RCC 7860 (cell line): ENCODE measurements at regions not wholly inside any gene's neighbourhood (a gene's known extent, or its start where the extent isn't known, plus 50 kb on each side); places are given as distances from the start of the nearest gene placed in this dataset.

Source experiments
- DNase-seq: peaks from one replicate; pipeline ENCODE4 v3.0.0-alpha.2; 2015; ENCODE audit warnings: low spot score
- FAIRE-seq: peaks from 2 replicates; lab custom pipeline; 2012; peaks lifted over from hg19 to GRCh38; lab: Jason Lieb, UNC

DNA sequence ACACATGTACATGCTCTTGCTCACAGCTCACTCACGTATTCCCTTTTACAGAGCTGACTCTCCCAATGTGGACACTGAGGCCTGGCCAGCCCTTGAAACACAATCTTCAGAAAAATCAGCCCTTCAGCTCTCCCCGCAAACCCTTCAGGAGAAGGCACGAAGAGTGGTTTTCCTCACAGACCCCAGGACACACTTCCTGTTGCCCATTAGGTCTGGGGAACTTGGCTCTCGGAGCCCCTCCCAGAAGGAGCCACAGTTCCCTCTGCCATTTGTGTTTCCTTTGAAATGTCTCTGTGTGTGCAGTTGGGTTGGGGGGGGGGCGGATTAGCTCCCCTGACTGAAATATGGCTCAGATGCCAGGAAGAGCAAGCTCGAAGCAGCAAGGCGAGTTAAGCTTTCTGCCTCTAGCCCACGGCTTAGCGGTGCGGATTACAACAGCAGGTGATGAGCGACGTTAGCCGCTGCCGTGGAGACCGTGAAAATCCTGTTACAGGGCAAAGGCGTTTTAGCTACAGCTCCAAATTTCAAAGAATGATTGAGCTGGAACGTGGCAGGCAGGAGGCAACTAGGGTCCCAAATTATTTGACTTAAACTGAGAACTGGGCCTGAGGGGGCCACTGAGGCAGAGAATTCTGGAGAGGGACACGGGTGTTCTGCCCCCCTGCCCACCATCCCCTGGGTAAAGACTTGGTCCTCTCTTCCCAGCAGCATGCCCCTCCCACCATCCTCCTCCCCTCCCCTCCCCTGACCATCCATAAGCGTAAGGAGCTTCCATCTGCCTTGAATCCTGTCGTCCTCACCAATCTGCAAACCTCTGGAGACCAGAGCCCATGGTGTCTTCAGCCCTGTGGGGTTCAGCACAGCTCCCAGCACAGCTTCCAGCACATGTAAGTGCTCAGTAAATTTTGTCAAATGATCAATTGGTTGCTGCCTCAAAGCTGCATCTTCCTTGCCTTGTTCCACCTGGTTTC is 598.6 kb downstream of the BUD13 start:
- no peak for FAIRE-seq
- DNase-seq, result no peak

DNA sequence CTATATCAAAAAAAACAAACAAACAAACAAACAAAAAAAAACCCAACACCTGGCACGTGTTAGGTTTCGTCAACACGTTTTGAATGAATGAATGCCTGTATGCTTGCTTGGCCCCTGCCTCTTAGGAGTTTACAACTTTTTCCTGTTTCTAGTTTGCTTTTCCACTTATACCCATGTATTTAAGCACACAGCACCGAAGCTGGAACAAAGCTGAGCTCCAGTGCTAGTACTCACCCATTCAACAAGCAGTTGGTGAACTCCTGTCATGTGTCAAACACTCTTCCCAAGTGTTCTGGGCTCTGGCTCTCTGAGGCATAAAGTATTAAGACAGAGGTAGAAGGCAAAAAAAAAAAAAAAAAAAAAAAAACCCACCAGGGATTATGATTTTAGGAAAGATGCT is 599.3 kb downstream of the BUD13 start:
- DNase-seq (no peak), FAIRE-seq (no peak)

DNA sequence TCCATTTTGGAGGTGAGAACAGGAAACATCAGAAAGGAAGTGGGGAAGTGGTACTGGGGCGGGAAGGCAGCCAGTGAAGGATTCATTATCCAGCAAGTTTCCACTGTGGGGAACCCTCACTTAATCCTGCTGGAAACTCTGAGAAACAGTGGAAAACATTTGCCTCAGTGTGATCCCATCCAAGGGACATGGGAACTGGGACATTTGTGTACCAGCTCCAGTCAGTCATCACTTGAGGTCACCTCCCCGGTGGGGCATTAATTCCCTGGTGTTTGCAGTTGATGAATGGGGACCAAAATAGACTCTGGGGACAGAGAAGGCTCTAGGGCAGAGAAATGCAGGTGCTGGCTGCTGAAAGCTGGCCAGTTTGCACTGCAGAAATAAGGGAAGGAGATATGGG is 599.9 kb downstream of the BUD13 start:
- DNase-seq (no peak), FAIRE-seq (no peak)

DNA sequence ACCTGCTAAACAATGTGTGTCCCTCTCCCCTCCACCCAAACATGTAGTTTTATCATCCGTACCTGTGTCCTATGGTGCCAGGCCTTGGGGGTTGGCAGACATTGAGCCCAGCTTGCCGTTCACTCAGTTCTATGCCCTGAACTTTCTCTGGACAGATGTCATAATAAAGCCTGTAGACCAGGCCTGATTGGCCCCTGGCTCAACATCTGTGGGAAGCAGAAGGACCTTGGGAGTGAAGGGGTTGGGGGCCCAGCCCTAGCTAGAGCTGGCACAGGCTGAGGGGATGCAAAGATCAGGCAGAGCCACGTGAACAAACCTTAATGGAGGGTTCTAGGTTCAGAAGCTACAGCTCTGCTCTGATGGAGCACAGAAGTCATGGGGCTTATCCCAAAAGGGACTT is 600.6 kb downstream of the BUD13 start:
- no peak for DNase-seq
- no peak for FAIRE-seq

DNA sequence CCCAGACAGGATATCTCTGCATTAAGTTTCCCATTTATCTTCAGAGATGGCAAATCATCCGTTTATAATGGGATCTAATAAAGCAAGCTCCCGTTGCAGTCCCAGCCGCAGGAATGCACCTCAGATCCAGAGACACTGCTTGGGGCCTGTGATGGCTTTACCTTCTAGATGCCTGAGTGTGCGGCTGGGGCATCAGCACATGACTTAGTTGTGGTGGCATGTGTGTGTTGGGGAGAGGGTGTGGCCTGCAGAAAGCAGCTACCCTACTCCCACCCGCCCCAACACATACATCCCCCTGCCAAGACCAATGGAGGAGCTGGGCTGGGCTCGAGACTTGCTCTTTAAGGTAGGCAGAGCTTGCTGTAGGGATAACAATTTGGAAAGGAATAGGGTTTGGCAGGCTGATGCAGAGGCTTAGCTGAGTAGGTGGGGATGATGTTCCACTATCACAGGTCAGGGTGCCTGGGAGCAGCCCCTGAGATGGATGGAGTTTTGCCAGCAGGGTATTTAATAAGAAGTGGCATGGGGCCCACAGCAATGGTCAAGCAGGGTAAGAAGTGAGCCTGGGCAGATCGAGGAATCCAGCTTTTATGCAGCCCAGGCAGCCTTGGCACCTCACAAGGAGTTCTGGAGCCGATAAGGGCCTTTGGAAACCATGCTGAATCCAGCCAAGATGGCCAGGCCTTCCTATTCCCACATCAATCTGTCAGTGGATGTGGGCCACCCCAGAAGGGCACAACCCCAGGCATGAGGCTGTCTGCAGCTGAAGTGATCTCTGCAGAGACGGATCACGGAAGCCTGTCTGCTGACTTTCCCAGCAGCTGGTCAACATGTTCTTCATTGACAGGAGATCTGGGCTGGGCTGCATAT is 601.3 kb downstream of the BUD13 start:
- DNase-seq, result no peak

DNA sequence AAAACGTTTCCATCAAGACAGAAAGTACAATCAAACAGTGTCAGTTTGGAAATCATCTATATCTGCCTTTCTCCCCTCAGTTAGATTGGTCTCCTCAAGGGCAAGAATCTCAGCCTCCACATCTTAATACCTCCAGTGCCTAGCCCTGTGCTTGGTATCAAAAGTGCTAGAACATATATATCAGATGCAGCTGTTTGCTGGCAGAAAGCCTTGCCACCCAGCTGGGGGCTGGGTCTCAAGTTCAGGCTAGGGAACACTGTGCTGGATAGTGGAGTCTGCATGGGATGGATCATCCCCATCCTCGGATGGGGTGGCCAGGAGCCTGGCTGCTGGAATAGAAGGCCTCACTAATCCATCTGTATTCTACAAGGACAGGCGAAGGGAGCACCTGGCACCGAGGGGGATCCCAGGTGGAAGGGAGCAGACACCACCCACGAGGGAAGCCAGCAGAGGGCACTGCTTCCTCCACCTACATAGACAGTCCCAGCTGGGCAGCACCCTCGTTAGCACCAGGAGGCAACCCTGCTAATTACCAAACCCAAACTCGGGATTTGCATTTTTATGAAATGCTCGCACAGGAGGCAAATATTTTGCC is 602.2 kb downstream of the BUD13 start:
- DNase-seq (no peak), FAIRE-seq (no peak)

More for the DNA sequence above, 601.3 kb downstream of the BUD13 start:
- no peak for FAIRE-seq

DNA sequence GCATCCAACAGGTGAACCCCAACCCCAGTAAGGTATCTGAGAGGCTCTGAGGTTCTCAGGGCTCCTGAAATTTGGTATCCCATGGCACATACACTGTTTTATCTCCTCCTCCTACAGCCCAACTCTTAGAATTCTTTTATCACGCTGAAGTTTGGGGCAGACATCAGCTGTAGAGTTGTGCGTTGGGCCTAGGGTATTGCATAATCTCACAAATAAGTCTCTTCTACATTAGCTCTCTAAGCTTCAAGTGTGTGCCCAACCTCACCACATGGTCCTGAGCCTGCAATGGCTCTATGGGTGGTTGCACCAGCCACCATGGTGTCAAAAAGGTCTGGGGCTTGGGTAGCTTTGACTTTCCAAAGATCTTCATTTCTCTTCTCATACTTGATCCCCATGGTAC is 603.0 kb downstream of the BUD13 start:
- FAIRE-seq (no peak), DNase-seq (no peak)

DNA sequence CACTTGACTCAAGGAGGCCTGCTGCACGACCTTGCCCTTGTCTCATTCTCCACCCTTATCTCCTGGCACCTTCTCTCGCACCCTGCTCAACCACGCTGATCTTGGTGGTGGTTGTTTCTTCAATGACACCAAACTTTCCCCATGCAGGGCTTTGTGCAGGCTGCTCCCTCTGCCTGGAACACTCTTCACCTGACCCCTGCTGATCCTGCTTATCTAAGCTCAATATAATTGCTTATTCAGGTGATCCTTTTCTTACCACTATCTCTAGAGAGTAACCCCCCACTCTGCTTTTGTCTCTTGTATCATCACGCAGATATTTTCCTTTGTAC is 604.4 kb downstream of the BUD13 start:
- no peak for DNase-seq
- FAIRE-seq, result no peak

DNA sequence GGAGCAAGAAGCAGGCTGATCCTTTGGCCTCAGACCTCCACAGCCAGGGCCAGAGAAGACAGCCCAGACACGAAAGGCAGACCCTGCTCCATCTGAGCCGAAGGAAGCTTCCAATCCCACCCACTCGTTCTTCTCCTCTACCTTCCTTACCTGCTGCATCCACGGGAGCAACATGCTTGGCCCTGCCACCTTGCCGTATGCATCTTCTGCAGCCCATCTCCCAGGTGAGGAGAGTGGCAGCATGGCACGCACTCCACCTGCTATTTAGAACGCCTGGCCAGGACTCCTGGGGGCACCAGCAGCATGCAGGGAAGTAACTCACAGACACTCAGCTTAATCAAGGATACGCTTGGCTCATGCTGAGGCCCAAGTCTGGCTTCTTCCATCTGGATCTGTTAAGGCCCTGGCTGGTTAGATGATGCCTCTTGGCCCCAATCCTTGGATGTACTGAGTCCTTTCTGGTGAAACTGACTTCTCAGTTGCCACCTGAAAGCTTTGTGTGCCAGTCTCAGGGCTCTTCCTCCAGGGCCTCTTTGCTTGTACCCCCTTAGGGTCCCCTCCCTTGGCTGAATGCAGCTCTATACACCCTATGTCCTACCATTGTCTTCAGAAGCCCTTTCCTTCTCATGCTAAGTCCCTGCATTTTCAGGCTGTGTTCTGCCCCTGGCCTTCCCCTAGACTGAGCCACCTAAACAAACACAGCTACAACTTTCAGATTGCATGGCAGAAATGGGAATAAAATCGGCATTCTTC is 604.9 kb downstream of the BUD13 start:
- FAIRE-seq, result no peak
- DNase-seq, result no peak

DNA sequence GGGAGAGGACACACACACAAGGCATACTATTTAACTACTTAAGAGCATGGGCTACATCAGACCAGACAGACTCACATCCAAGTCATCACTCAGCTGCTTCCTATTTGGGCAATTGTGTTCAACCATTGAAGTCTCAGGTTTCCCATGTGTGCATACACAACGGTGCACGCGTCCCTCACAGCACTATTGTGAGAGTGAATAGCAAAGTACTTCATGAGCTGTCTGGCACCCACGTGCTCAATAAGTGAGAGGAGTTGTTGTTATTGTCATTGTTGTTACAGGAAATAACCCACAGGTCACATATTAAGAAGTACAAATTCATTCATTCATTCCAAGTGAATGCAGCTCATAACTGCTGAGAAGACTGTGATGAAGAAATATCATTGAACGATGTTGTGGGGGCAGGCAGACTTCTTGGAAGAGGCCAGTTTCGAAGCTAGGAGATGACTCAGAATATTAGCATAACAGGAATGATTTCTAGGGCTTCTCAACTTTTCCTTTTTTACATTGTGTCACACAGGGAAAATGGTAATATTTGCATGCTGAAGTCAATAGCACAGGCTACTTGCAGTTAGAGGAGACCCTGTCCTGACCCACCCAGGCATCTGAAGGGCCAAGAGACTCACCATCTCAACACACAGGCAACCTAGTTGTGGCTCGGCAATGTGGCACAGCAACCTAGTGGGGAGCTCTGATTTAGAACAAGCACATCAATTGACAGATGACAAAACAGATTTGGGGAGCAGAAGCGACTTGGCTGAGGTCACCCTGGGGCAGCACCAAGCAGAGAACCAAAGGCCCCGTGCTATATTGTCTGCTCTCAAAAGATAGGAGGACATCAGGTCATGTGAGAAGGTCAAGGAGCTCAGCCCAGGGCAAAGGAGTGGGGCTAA is 606.0 kb downstream of the BUD13 start:
- no peak for FAIRE-seq
- DNase-seq, result no peak

DNA sequence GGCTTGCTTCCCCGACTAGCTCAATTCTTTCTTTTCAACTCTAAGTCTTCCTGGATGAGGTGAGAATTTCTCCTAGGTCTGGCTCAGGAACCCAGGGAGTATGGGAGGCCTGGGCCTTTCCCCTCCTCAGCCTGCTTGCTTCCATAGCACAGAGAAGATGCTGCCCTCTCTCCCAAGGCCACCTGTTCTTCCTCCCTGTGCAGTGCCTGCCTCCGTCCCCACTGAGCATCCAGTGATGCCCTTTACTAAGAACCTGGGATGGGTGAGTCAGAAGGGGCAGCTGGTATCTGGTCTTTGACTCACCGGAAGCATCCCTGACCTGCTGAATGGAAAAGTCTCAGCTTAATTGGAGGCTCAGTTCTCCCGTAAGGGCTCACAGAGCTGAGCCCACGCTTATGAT is 607.9 kb downstream of the BUD13 start:
- DNase-seq (no peak), FAIRE-seq (no peak)

DNA sequence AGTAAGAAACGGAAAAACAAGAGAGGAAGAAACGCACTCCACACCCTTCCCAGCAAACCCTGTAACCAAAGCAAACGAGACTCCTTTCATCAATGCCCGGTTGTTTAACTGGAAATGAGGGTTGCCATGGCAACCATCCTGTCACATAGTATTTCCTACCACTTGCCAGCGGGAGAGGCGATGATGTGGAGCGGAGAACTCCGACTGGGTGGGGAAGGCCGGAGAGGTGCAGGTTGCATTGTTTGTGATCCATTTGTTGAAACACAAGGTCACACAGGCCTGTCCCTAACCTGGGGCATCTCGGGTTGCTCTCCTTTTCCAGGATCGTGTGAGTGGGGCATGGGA is 609.9 kb downstream of the BUD13 start:
- DNase-seq (no peak), FAIRE-seq (no peak)

DNA sequence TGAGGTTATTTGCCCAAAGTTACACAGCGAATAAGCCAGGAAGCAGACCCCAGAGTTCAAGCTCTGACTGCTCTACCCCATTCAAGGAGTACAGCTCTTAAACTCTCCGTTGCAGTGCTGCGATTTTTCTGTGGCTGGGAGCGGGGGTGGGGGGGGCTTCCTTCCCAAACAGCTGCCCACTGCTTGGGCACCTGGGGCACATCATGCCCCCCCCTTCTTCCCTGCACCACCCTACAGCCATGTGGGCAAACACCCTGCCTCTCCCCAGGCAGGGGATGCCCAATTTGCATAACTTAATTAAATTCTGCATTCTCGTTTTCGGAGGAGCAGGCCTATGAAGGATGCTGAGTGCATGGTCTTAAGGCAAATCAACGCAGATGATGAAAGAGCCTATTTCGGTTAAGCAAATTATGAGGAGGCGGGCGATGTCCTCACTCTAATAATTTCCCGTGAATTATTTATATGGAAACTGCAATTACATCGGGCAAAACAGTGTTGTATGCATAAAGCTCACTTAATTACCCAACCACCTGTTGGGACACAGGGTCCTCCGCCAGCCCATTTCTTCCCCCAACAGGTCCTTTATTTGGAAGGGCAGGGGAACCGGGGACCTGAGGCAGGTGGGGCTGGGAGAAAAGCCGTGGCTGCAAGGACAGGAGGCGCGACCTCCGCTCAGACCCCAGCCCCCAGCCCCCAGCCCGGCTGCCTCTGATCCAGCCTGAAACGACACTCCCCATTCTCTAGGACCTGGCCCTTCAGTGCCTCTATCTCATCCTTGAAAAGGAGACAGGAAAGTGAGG is 610.5 kb downstream of the BUD13 start:
- FAIRE-seq (no peak), DNase-seq (no peak)

DNA sequence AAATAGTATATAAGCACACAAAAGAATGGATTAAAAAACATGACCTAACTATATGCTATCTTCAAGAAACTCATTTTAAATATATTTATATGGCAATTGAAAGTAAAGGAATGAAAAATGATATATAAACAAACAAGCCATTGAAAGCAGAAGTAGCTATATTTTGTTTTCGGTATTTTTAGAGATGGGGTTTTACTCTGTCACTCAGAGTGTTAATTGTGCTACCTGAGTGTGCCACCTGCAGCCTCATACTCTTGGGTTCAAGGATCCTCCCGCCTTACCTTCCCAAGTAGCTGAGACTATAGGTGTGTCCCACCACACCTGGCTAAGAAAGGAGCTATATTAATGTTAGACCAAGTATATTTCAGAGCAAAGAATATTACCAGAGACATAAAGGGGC is 624.1 kb downstream of the BUD13 start:
- DNase-seq (no peak), FAIRE-seq (no peak)

DNA sequence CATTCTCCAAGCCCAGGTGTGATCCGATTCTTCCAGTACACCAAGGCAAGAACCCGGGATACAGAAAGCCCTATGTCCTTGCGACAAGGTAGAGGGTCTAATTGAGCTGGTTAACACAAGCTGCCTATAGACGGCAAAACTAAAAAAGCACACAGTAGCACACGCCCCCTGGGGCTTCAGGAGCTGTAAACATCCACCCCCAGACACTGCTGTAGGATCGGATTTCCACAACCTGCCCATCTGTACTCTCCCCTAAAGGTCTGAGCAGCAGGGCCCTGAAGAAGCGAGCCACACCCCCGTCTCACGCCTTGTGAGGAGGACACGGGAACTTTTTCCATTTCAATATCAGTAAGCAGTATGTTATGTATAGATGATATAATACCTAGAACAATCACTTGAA is 624.7 kb downstream of the BUD13 start:
- no peak for DNase-seq
- FAIRE-seq, result no peak

DNA sequence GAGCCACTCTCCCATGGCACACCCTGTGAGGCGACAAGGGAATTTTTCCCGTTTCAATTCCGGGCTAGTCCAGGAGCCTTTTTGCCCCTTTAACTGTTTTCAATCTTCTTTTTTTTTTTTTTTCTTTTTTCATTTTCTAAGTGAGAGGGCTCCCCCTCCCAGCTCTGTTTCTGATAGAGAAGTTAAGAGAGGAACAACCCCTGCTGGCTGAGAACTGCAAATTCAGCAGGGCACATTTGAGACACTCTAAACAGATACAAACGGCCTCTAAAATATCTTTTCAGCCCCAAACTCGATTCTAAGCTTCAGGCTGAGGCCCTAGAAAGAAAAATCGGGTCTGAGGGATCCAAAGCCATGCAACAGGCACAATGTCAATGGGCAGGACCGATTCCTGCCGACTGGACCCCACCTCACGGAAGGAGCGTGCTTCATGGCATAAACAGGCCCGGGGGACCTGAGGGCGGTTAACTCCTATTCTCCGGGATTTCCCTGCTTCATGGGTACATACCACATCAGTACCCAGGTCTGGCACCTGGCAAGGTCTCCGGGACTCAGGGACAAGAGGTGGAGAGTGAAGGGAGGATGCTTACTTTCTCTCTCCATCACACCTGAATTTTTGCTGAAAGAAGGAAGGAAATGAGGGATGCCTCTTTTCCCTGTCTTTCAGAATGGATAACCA is 627.5 kb downstream of the BUD13 start:
- DNase-seq, result no peak
- no peak for FAIRE-seq

DNA sequence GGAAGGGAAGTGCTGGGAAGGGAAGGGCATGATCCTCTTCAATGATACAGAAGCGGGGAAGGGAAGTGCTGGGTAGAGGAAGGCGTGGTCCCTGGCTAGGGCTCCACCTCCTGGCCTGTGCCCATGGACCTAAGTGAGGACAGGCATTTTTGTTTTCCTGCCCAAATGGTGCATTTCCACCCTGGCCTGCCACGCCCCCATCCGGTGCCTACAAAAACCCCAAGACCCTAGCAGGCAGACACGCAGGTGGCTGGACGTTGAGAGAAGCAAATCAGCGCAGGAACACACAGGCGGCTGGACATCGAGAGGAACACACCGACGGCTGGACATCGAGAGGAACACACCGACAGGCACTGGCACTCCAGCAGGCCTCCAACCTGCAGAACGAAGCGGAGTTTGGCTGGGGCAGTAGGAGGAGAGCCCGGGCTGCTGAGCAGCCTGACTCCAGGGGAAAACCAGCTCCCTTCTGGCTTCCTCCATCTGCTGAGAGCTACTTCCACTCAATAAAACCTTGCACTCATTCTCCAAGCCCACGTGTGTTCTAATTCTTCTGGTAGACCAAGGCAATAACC is 628.3 kb downstream of the BUD13 start:
- DNase-seq, result no peak
- FAIRE-seq, result no peak

DNA sequence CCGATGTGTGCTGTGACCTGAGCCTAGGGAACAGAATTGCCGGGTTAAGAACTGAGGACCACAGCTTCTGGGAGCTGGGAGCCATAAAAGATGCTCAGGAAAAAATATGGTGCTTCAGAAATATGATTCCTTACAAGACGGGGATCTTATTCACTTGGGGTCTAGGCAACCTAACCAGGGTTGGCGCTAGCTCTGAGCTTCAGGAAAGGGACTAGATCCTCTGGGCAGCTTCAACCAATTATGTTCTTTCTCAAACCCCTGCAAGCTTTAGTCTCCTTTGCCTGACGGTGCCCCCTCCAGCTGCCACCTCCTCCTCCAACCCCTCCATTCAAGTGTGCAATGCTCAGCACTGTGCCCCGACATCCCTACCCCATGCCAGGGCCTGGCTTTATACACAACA is 634.1 kb upstream of the CADM1 start:
- FAIRE-seq (no peak), DNase-seq (no peak)
